Keratinocyte (primary cell): ENCODE measurements at regions not wholly inside any gene's neighbourhood (a gene's known extent, or its start where the extent isn't known, plus 50 kb on each side); places are given as distances from the start of the nearest gene placed in this dataset.

Experiments used
- EZH2 ChIP-seq: IDR thresholded peaks from one replicate; pipeline ENCODE4 v1.6.1; 2012; ENCODE audit warnings: inconsistent platforms, mild to moderate bottlenecking, low read length, moderate library complexity
- TF ChIP-seq, protein P1 (sequence below), 3 experiments: IDR thresholded peaks in 1 of 3; conservative IDR thresholded peaks in 1 of 3; optimal IDR thresholded peaks in 1 of 3; 2 replicates in 2 of 3; 3 replicates in 1 of 3; pipeline versions ENCODE3 to v1.5.1; 2011; ENCODE audit warnings: low read length in 3 of 3, mild to moderate bottlenecking in 3 of 3, moderate library complexity in 2 of 3, control low read depth in 1 of 3, inconsistent platforms in 1 of 3; ENCODE audit not compliant: insufficient read depth in 2 of 3; ENCODE audit errors: extremely low read depth in 1 of 3

DNA sequence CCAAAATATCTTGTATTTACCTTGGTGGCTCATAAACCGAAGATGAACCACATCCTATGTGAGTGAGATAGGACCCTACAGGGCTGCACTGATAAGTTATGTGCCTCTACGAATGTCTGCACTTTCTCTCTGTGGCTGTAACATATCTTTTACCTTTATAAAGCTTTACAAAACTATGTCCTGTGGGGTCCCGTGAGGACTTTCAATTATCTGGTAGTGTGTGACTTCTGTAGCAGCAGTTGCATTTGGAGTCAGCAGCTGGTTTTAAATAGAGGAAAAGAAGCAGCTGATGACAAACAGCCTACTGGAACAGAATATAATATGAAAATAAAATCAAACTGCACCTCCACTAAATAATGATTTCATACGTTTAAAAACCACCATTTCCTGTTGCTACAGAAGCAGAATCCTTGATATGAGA, 222.4 kb upstream of the GNAI1 start:
- TF ChIP-seq, protein P1, sequence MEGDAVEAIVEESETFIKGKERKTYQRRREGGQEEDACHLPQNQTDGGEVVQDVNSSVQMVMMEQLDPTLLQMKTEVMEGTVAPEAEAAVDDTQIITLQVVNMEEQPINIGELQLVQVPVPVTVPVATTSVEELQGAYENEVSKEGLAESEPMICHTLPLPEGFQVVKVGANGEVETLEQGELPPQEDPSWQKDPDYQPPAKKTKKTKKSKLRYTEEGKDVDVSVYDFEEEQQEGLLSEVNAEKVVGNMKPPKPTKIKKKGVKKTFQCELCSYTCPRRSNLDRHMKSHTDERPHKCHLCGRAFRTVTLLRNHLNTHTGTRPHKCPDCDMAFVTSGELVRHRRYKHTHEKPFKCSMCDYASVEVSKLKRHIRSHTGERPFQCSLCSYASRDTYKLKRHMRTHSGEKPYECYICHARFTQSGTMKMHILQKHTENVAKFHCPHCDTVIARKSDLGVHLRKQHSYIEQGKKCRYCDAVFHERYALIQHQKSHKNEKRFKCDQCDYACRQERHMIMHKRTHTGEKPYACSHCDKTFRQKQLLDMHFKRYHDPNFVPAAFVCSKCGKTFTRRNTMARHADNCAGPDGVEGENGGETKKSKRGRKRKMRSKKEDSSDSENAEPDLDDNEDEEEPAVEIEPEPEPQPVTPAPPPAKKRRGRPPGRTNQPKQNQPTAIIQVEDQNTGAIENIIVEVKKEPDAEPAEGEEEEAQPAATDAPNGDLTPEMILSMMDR (optimal IDR thresholded peaks at IDR 0.05 in 1 of 3, IDR thresholded peaks at IDR 0.05 in 1 of 3, conservative IDR thresholded peaks at IDR 0.05 in 1 of 3; ENCODE audit: extremely low read depth in 1 of 3, insufficient read depth in 2 of 3, low read length in 3 of 3) = no peak
- TF ChIP-seq EZH2 = no peak
